Esophagus muscularis mucosa (tissue), 4 donors: ENCODE measurements at regions not wholly inside any gene's neighbourhood (a gene's known extent, or its start where the extent isn't known, plus 50 kb on each side); places are given as distances from the start of the nearest gene placed in this dataset.
"Not testable (repeated sequence)": the region's sequence is repeated elsewhere in the genome, so short reads cannot be mapped to it uniquely, and the experiment has no call there.

Source experiments
- DNase-seq: peaks from one replicate; pipeline ENCODE4 v3.0.0-alpha.2; 2017; ENCODE audit errors: extremely low spot score
- H3K27ac ChIP-seq, 4 donors: fragments of 200-600 bp; sonication (generic); replicated peaks in 1 of 4; 1 replicate in 3 of 4; 2 replicates in 1 of 4; pipeline ENCODE4 v1.5.1; 2016 to 2019; ENCODE audit warnings: mild to moderate bottlenecking in 1 of 4
- H3K27me3 ChIP-seq, 4 donors: fragments of 200-600 bp; sonication (generic); one replicate each; pipeline versions ENCODE4 v1.5.1 to v1.6.0; 2016 to 2019
- H3K36me3 ChIP-seq, 4 donors: fragments of 200-600 bp; sonication (generic); one replicate each; pipeline ENCODE4 v1.5.1; 2016 to 2019
- H3K4me1 ChIP-seq, 4 donors: fragments of 200-600 bp; sonication (generic); one replicate each; pipeline ENCODE4 v1.5.1; 2016 to 2019
- H3K4me3 ChIP-seq, 4 donors: fragments of 200-600 bp; sonication (generic); 1 replicate in 2 of 4; 2 replicates in 2 of 4; pipeline ENCODE4 v1.5.1; 2016 to 2019; ENCODE audit warnings: mild to moderate bottlenecking in 4 of 4, moderate library complexity in 1 of 4
- H3K9me3 ChIP-seq, 4 donors: fragments of 200-600 bp; sonication (generic); 1 replicate in 3 of 4; 2 replicates in 1 of 4; pipeline ENCODE4 v1.5.1; 2016 to 2019
- CTCF ChIP-seq, 3 experiments: fragments of 200-600 bp in 2 of 3; fragments of 450-650 bp in 1 of 3; sonication (generic) in 2 of 3; IDR thresholded peaks; one replicate each; pipeline ENCODE4 v1.5.1; 2017 to 2019; ENCODE audit warnings: antibody characterized with exemption in 3 of 3, mild to moderate bottlenecking in 2 of 3, moderate library complexity in 1 of 3
- EP300 ChIP-seq: sonication (generic); formaldehyde crosslinking; IDR thresholded peaks from one replicate; pipeline ENCODE4 v1.6.1; 2017; ENCODE audit warnings: antibody characterized with exemption
- POLR2A ChIP-seq: fragments of 450-650 bp; IDR thresholded peaks from one replicate; pipeline ENCODE4 v1.6.1; 2017; ENCODE audit warnings: antibody characterized with exemption, moderate library complexity, mild to moderate bottlenecking, low read depth
- POLR2AphosphoS5 ChIP-seq, 2 donors: sonication (generic); formaldehyde crosslinking; IDR thresholded peaks; one replicate each; pipeline ENCODE4 v1.6.1; 2017; ENCODE audit warnings: antibody characterized with exemption in 2 of 2
- WGBS: methylation state at CpG from one replicate; pipeline ENCODE4 v1.1.5; 2018; 5-methylcytosine and 5-hydroxymethylcytosine counted together
- intact Hi-C: fragments of 100-400 bp; cut with DNase I; formaldehyde crosslinking; loops from one replicate; pipeline ENCODE4 v1.15.1; 2023

GRCh38 chr5:21391506-21391905 lies 1403.5 kb upstream of the CDH18 start:
- no peaks in the 10 kb centered on the region for H3K36me3 ChIP-seq
- no peak for DNase-seq
- H3K4me1 ChIP-seq: no peaks in the 10 kb centered on the region
- WGBS: 73% methylated on average over 1 of the region's 1 CpG
- H3K4me3 ChIP-seq: no peak overlapping the region
- intact Hi-C loops: no loop called here
- H3K27ac ChIP-seq: no peak overlapping the region
- no peaks in the 10 kb centered on the region for H3K27me3 ChIP-seq
- H3K9me3 ChIP-seq: no peaks in the 10 kb centered on the region
- TF ChIP-seq EP300 (no peak), POLR2A (no peak), CTCF (IDR thresholded peaks at IDR 0.05) (no peak), POLR2AphosphoS5 (IDR thresholded peaks at IDR 0.05) (no peak)

GRCh38 chr5:21360754-21361153 lies 1372.8 kb upstream of the CDH18 start:
- DNase-seq, H3K27me3 ChIP-seq, H3K36me3 ChIP-seq, intact Hi-C loops, H3K4me3 ChIP-seq, H3K4me1 ChIP-seq, H3K27ac ChIP-seq, H3K9me3 ChIP-seq: not testable (repeated sequence)

GRCh38 chr5:21341948-21342261 lies 1353.9 kb upstream of the CDH18 start:
- H3K36me3 ChIP-seq, DNase-seq, intact Hi-C loops: not testable (repeated sequence)

GRCh38 chr5:21341203-21341947 lies 1353.4 kb upstream of the CDH18 start:
- peak in 1 of 3 experiments; percentile 7 for TF ChIP-seq CTCF (IDR thresholded peaks at IDR 0.05)
- H3K27ac ChIP-seq, H3K4me1 ChIP-seq, DNase-seq, H3K9me3 ChIP-seq, intact Hi-C loops, H3K27me3 ChIP-seq, H3K36me3 ChIP-seq: not testable (repeated sequence)
- H3K4me3 ChIP-seq: peak overlapping the region; percentile 24 to 43 (median 30)
- no CpG with 5 or more reads among the region's 68 CpGs for WGBS

More at GRCh38 chr5:21341948-21342261, 1353.9 kb upstream of the CDH18 start:
- not testable (repeated sequence) for H3K27ac ChIP-seq, H3K9me3 ChIP-seq, H3K27me3 ChIP-seq, H3K4me1 ChIP-seq
- 91% methylated on average over 3 of the region's 3 CpGs for WGBS
- peak overlapping the region in 2 of 4 donors; percentile 25 to 43 for H3K4me3 ChIP-seq

GRCh38 chr5:21340233-21340632 lies 1352.2 kb upstream of the CDH18 start:
- intact Hi-C loops, H3K27ac ChIP-seq, H3K4me3 ChIP-seq, H3K36me3 ChIP-seq, DNase-seq, H3K4me1 ChIP-seq, H3K9me3 ChIP-seq, H3K27me3 ChIP-seq: not testable (repeated sequence)
- 74% methylated on average over 2 of the region's 3 CpGs for WGBS

- H3K4me3 ChIP-seq, intact Hi-C loops, H3K27me3 ChIP-seq, H3K27ac ChIP-seq, H3K9me3 ChIP-seq, H3K36me3 ChIP-seq, H3K4me1 ChIP-seq, DNase-seq: not testable (repeated sequence)
- 35% methylated on average over 1 of the region's 1 CpG for WGBS
Measured at GRCh38 chr5:21336478-21336877, 1348.5 kb upstream of the CDH18 start.

GRCh38 chr5:21315376-21315775 lies 1327.4 kb upstream of the CDH18 start:
- H3K36me3 ChIP-seq, DNase-seq, intact Hi-C loops, H3K9me3 ChIP-seq, H3K27ac ChIP-seq, H3K4me1 ChIP-seq, H3K4me3 ChIP-seq, H3K27me3 ChIP-seq: not testable (repeated sequence)
- 89% methylated on average over 3 of the region's 3 CpGs for WGBS

GRCh38 chr5:21301205-21301604 lies 1313.2 kb upstream of the CDH18 start:
- H3K4me3 ChIP-seq, H3K36me3 ChIP-seq, DNase-seq, H3K27ac ChIP-seq, H3K27me3 ChIP-seq, H3K9me3 ChIP-seq, intact Hi-C loops, H3K4me1 ChIP-seq: not testable (repeated sequence)

- H3K36me3 ChIP-seq, DNase-seq, H3K27me3 ChIP-seq, H3K4me3 ChIP-seq, intact Hi-C loops, H3K9me3 ChIP-seq, H3K27ac ChIP-seq, H3K4me1 ChIP-seq: not testable (repeated sequence)
- 54% methylated on average over 2 of the region's 2 CpGs for WGBS
Measured at GRCh38 chr5:21274361-21274760, 1286.4 kb upstream of the CDH18 start.
